Fibroblast of mammary gland (primary cell): ENCODE measurements at regions not wholly inside any gene's neighbourhood (a gene's known extent, or its start where the extent isn't known, plus 50 kb on each side); places are given as distances from the start of the nearest gene placed in this dataset.

Source experiments
- DNase-seq: peaks from one replicate; pipeline ENCODE4 v3.0.0-alpha.2; 2010; ENCODE audit warnings: low read depth
- H3K4me3 ChIP-seq: 2 replicates; pipeline ENCODE4 v1.5.1; 2011; ENCODE audit warnings: low read depth, mild to moderate bottlenecking, low read length, moderate library complexity; ENCODE audit not compliant: control insufficient read depth
- CTCF ChIP-seq: conservative IDR thresholded peaks from 2 replicates; pipeline ENCODE4 v1.5.1; 2011; ENCODE audit warnings: low read depth, low read length, inconsistent platforms; ENCODE audit not compliant: control insufficient read depth, insufficient read depth

GRCh38 chr10:3648576-3648975, 136.4 kb downstream of the KLF6 start:
- no peak for TF ChIP-seq CTCF
- H3K4me3 ChIP-seq: no peak overlapping the region
- DNase-seq: no peak

GRCh38 chr10:3648170-3648569, 136.8 kb downstream of the KLF6 start:
- DNase-seq: no peak
- TF ChIP-seq CTCF: no peak
- H3K4me3 ChIP-seq: no peak overlapping the region

- H3K4me3 ChIP-seq: no peak overlapping the region
Measured at GRCh38 chr10:3647074-3647473, 137.9 kb downstream of the KLF6 start.

GRCh38 chr10:3645406-3645805, 139.6 kb downstream of the KLF6 start:
- TF ChIP-seq CTCF: no peak
- no peak for DNase-seq
- no peak overlapping the region for H3K4me3 ChIP-seq

More at GRCh38 chr10:3647074-3647473, 137.9 kb downstream of the KLF6 start:
- TF ChIP-seq CTCF: no peak
- DNase-seq: no peak

GRCh38 chr10:3640816-3641215, 144.2 kb downstream of the KLF6 start:
- TF ChIP-seq CTCF: no peak
- DNase-seq: no peak
- H3K4me3 ChIP-seq: no peak overlapping the region

GRCh38 chr10:3639546-3639945, 145.5 kb downstream of the KLF6 start:
- no peak for TF ChIP-seq CTCF
- DNase-seq: no peak
- no peak overlapping the region for H3K4me3 ChIP-seq
